HCT116 (cell line): ENCODE measurements at regions not wholly inside any gene's neighbourhood (a gene's known extent, or its start where the extent isn't known, plus 50 kb on each side); places are given as distances from the start of the nearest gene placed in this dataset.

ENCODE experiments used
- EGR1 ChIP-seq: IDR thresholded peaks from 2 replicates; pipeline ENCODE4 v1.6.1; 2012; ENCODE audit warnings: low read depth
- JUND ChIP-seq: IDR thresholded peaks from 2 replicates; pipeline ENCODE4 v1.6.1; 2012
- POLR2A ChIP-seq: IDR thresholded peaks from 2 replicates; pipeline ENCODE4 v1.7.0; 2011; ENCODE audit warnings: borderline replicate concordance; ENCODE audit not compliant: insufficient read depth, insufficient read length; ENCODE audit errors: extremely low read depth
- TF ChIP-seq, protein P1 (sequence below), 3 experiments: fragments of 200-600 bp in 1 of 3; sonication (generic) in 1 of 3; IDR thresholded peaks in 2 of 3; conservative IDR thresholded peaks in 1 of 3; 2 replicates each; pipeline ENCODE4 v1.5.1; 2012 to 2017; ENCODE audit warnings: low read depth in 2 of 3, low read length in 2 of 3, antibody characterized with exemption in 1 of 3, borderline replicate concordance in 1 of 3, control low read depth in 1 of 3, mild to moderate bottlenecking in 1 of 3, mixed read lengths in 1 of 3, mixed run types in 1 of 3, moderate library complexity in 1 of 3; ENCODE audit not compliant: insufficient read depth in 1 of 3
- TF ChIP-seq, protein P2 (sequence below): IDR thresholded peaks from 2 replicates; pipeline ENCODE4 v1.6.1; 2011; ENCODE audit warnings: mild to moderate bottlenecking, low read length, moderate library complexity; ENCODE audit not compliant: insufficient replicate concordance; ENCODE audit errors: extremely low read depth

DNA sequence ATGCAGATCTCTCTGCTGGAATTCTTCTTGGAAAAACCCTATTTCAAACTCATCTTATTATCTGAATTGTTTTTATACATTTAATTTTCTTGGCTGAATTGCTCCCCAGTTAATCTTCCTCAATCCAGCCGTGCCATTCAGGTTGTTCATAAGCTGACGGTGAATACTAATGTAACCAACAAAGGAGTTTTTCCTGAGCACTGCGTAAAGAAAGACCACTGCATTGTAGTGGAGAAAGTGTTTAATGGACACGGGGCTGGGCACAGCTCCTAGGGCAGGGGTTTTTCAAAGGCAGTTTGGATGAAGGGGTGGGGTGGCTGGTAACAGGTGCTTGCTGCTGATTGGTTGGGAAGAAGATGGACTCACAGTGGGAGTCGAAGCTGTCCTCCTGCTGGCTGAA is 820.3 kb downstream of the ADGRL2 start:
- TF ChIP-seq, protein P1, sequence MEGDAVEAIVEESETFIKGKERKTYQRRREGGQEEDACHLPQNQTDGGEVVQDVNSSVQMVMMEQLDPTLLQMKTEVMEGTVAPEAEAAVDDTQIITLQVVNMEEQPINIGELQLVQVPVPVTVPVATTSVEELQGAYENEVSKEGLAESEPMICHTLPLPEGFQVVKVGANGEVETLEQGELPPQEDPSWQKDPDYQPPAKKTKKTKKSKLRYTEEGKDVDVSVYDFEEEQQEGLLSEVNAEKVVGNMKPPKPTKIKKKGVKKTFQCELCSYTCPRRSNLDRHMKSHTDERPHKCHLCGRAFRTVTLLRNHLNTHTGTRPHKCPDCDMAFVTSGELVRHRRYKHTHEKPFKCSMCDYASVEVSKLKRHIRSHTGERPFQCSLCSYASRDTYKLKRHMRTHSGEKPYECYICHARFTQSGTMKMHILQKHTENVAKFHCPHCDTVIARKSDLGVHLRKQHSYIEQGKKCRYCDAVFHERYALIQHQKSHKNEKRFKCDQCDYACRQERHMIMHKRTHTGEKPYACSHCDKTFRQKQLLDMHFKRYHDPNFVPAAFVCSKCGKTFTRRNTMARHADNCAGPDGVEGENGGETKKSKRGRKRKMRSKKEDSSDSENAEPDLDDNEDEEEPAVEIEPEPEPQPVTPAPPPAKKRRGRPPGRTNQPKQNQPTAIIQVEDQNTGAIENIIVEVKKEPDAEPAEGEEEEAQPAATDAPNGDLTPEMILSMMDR (IDR thresholded peaks at IDR 0.05 in 2 of 3, conservative IDR thresholded peaks at IDR 0.05 in 1 of 3; ENCODE audit: borderline replicate concordance in 1 of 3, insufficient read depth in 1 of 3, low read depth in 2 of 3, low read length in 2 of 3) = no peak
- TF ChIP-seq, protein P2, sequence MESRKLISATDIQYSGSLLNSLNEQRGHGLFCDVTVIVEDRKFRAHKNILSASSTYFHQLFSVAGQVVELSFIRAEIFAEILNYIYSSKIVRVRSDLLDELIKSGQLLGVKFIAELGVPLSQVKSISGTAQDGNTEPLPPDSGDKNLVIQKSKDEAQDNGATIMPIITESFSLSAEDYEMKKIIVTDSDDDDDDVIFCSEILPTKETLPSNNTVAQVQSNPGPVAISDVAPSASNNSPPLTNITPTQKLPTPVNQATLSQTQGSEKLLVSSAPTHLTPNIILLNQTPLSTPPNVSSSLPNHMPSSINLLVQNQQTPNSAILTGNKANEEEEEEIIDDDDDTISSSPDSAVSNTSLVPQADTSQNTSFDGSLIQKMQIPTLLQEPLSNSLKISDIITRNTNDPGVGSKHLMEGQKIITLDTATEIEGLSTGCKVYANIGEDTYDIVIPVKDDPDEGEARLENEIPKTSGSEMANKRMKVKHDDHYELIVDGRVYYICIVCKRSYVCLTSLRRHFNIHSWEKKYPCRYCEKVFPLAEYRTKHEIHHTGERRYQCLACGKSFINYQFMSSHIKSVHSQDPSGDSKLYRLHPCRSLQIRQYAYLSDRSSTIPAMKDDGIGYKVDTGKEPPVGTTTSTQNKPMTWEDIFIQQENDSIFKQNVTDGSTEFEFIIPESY = no peak
- TF ChIP-seq JUND (no peak), POLR2A (no peak), EGR1 (no peak)
